ENCODE measurements at regions not wholly inside any gene's neighbourhood (a gene's known extent, or its start where the extent isn't known, plus 50 kb on each side); places are given as distances from the start of the nearest gene placed in this dataset.

GRCh38 chr5:3911111-3911510 lies 315.5 kb downstream of the IRX1 start:
- no peaks in the 10 kb centered on the region for H3K27me3 ChIP-seq (replicated peaks in 1 of 4; ENCODE audit: control extremely low read depth in 1 of 4, control insufficient read depth in 3 of 4, insufficient read depth in 4 of 4, low read length in 3 of 4)

GRCh38 chr5:3911773-3912172 lies 316.1 kb downstream of the IRX1 start:
- Histone ChIP-seq H3K27ac (ENCODE audit: low read length in 2 of 2) (no peak overlapping the region), H4K20me1 (ENCODE audit: control insufficient read depth, insufficient read depth, low read length, poor library complexity, severe bottlenecking) (no peaks in the 10 kb centered on the region), H3K36me3 (replicated peaks in 1 of 2; ENCODE audit: control extremely low read depth in 1 of 2, control insufficient read depth in 1 of 2, extremely low read depth in 1 of 2, insufficient read depth in 2 of 2, low read length in 1 of 2) (no peaks in the 10 kb centered on the region), H2AFZ (ENCODE audit: insufficient read depth, low read depth, low read length, poor library complexity, severe bottlenecking) (no peak overlapping the region), H3K79me2 (ENCODE audit: control insufficient read depth, insufficient read depth, low read length) (no peaks in the 10 kb centered on the region), H3K9me3 (ENCODE audit: control extremely low read depth in 1 of 3, control insufficient read depth in 2 of 3, insufficient read depth in 1 of 3, low read length in 2 of 3) (peaks cover 0 to 5% (median 0%) of the 10 kb centered on the region in 3 donors), H3K27me3 (replicated peaks in 1 of 4; ENCODE audit: control extremely low read depth in 1 of 4, control insufficient read depth in 3 of 4, insufficient read depth in 4 of 4, low read length in 3 of 4) (no peaks in the 10 kb centered on the region), H3K4me3 (ENCODE audit: control extremely low read depth in 1 of 5, extremely low read depth in 1 of 5, insufficient read depth in 1 of 5, low read depth in 2 of 5, low read length in 4 of 5) (no peak overlapping the region), H3K4me1 (ENCODE audit: control insufficient read depth in 2 of 2, insufficient read depth in 2 of 2, low read length in 2 of 2) (no peaks in the 10 kb centered on the region), H3K4me2 (replicated peaks; ENCODE audit: low read depth, low read length, poor library complexity, severe bottlenecking) (no peak overlapping the region), H3K9ac (ENCODE audit: low read length) (no peak overlapping the region)
- Mint-ChIP-seq H3K4me1 (no peaks in the 10 kb centered on the region), H3K27ac (no peak overlapping the region), H3K4me3 (no peak overlapping the region), H3K9me3 (ENCODE audit: insufficient read depth) (no peaks in the 10 kb centered on the region), H3K27me3 (no peaks in the 10 kb centered on the region)
- intact Hi-C loops (cut with micrococcal nuclease) = no loop called here
- ChIA-PET POLR2A (no interaction called here), CTCF (no interaction called here)
- DNase-seq = no peak
- TF ChIP-seq CTCF (IDR thresholded peaks at IDR 0.05) = no peak
- TF ChIP-seq EZH2 (IDR thresholded peaks at IDR 0.05; ENCODE audit: borderline replicate concordance, insufficient read depth, low read depth, low read length, poor library complexity, severe bottlenecking) = no peak
- WGBS (ENCODE audit: insufficient coverage) = no CpG with 5 or more reads among the region's 4 CpGs
- ATAC-seq (ENCODE audit: low read depth) = no peak

More at GRCh38 chr5:3911111-3911510, 315.5 kb downstream of the IRX1 start:
- H3K27me3 Mint-ChIP-seq = no peaks in the 10 kb centered on the region
- no peak overlapping the region for H3K27ac Mint-ChIP-seq
- no peak overlapping the region for H3K4me3 ChIP-seq (ENCODE audit: control extremely low read depth in 1 of 5, extremely low read depth in 1 of 5, insufficient read depth in 1 of 5, low read depth in 2 of 5, low read length in 4 of 5)
- no peaks in the 10 kb centered on the region for H4K20me1 ChIP-seq (ENCODE audit: control insufficient read depth, insufficient read depth, low read length, poor library complexity, severe bottlenecking)
- POLR2A ChIA-PET = no interaction called here
- H3K4me1 ChIP-seq (ENCODE audit: control insufficient read depth in 2 of 2, insufficient read depth in 2 of 2, low read length in 2 of 2) = no peaks in the 10 kb centered on the region
- H3K9me3 Mint-ChIP-seq (ENCODE audit: insufficient read depth) = no peaks in the 10 kb centered on the region
- intact Hi-C loops (cut with micrococcal nuclease) = no loop called here
- no peak overlapping the region for H3K9ac ChIP-seq (ENCODE audit: low read length)
- H3K27ac ChIP-seq (ENCODE audit: low read length in 2 of 2) = no peak overlapping the region
- no peaks in the 10 kb centered on the region for H3K4me1 Mint-ChIP-seq
- no peak overlapping the region for H3K4me3 Mint-ChIP-seq
- WGBS (ENCODE audit: insufficient coverage) = no CpG with 5 or more reads among the region's 1 CpG
- H2AFZ ChIP-seq (ENCODE audit: insufficient read depth, low read depth, low read length, poor library complexity, severe bottlenecking) = no peak overlapping the region
- H3K4me2 ChIP-seq (replicated peaks; ENCODE audit: low read depth, low read length, poor library complexity, severe bottlenecking) = no peak overlapping the region
- TF ChIP-seq EZH2 (IDR thresholded peaks at IDR 0.05; ENCODE audit: borderline replicate concordance, insufficient read depth, low read depth, low read length, poor library complexity, severe bottlenecking) = no peak
- no peak for TF ChIP-seq CTCF (IDR thresholded peaks at IDR 0.05)
- ATAC-seq (ENCODE audit: low read depth) (no peak), DNase-seq (no peak)
- peaks cover 0 to 5% (median 0%) of the 10 kb centered on the region in 3 donors for H3K9me3 ChIP-seq (ENCODE audit: control extremely low read depth in 1 of 3, control insufficient read depth in 2 of 3, insufficient read depth in 1 of 3, low read length in 2 of 3)
- H3K36me3 ChIP-seq (replicated peaks in 1 of 2; ENCODE audit: control extremely low read depth in 1 of 2, control insufficient read depth in 1 of 2, extremely low read depth in 1 of 2, insufficient read depth in 2 of 2, low read length in 1 of 2) = no peaks in the 10 kb centered on the region
- H3K79me2 ChIP-seq (ENCODE audit: control insufficient read depth, insufficient read depth, low read length) = no peaks in the 10 kb centered on the region
- CTCF ChIA-PET = no interaction called here
